GM12892 (cell line): ENCODE measurements at regions not wholly inside any gene's neighbourhood (a gene's known extent, or its start where the extent isn't known, plus 50 kb on each side); places are given as distances from the start of the nearest gene placed in this dataset.

ENCODE experiments used
- DNase-seq: peaks from one replicate; pipeline ENCODE4 v3.0.0; 2011; ENCODE audit not compliant: insufficient read length
- FAIRE-seq: peaks from 2 replicates; lab custom pipeline; 2011; peaks lifted over from hg19 to GRCh38; lab: Jason Lieb, UNC
- POLR2A ChIP-seq: IDR thresholded peaks from 2 replicates; pipeline ENCODE4 v1.6.1; 2011; ENCODE audit warnings: low read depth, low read length, control low read depth
- POLR2AphosphoS5 ChIP-seq: IDR thresholded peaks from 2 replicates; pipeline ENCODE4 v1.6.1; 2011; ENCODE audit warnings: low read depth, low read length, control low read depth
- TAF1 ChIP-seq: IDR thresholded peaks from 2 replicates; pipeline ENCODE4 v1.6.1; 2011; ENCODE audit warnings: low read depth, mild to moderate bottlenecking, control low read depth, low read length, borderline replicate concordance

- no peak for DNase-seq
- no peak for TF ChIP-seq POLR2A
- no peak for TF ChIP-seq POLR2AphosphoS5
- no peak for TF ChIP-seq TAF1
- FAIRE-seq: no peak
Observed at GRCh38 chr6:126148853-126149252, 162.5 kb downstream of the TRMT11 start.

GRCh38 chr6:126152372-126152745 is 166.0 kb downstream of the TRMT11 start:
- DNase-seq (no peak), FAIRE-seq (no peak)
- TF ChIP-seq TAF1 (no peak), POLR2A (no peak), POLR2AphosphoS5 (no peak)

- no peak for DNase-seq
- FAIRE-seq: peak; percentile 33
- TF ChIP-seq POLR2A (no peak), TAF1 (no peak), POLR2AphosphoS5 (no peak)
Observed at GRCh38 chr6:126153661-126154060, 167.3 kb downstream of the TRMT11 start.

- TF ChIP-seq POLR2A: no peak
- no peak for TF ChIP-seq TAF1
- no peak for TF ChIP-seq POLR2AphosphoS5
- no peak for DNase-seq
- no peak for FAIRE-seq
Observed at GRCh38 chr6:126156973-126157372, 170.6 kb downstream of the TRMT11 start.

GRCh38 chr6:126167726-126168125 is 172.2 kb upstream of the CENPW start:
- no peak for FAIRE-seq
- TF ChIP-seq TAF1 (no peak), POLR2AphosphoS5 (no peak), POLR2A (no peak)
- no peak for DNase-seq

- FAIRE-seq (no peak), DNase-seq (no peak)
- TF ChIP-seq POLR2A (no peak), POLR2AphosphoS5 (no peak), TAF1 (no peak)
Observed at GRCh38 chr6:126170433-126170832, 169.5 kb upstream of the CENPW start.

GRCh38 chr6:126170978-126171382 is 168.9 kb upstream of the CENPW start:
- peak; percentile 5 for FAIRE-seq
- no peak for DNase-seq
- no peak for TF ChIP-seq POLR2A
- no peak for TF ChIP-seq POLR2AphosphoS5
- no peak for TF ChIP-seq TAF1

- DNase-seq (no peak), FAIRE-seq (no peak)
- TF ChIP-seq POLR2AphosphoS5: no peak
- no peak for TF ChIP-seq POLR2A
- no peak for TF ChIP-seq TAF1
Observed at GRCh38 chr6:126172131-126172530, 167.8 kb upstream of the CENPW start.

GRCh38 chr6:126173265-126173664 is 166.7 kb upstream of the CENPW start:
- TF ChIP-seq POLR2A: no peak
- no peak for TF ChIP-seq TAF1
- no peak for TF ChIP-seq POLR2AphosphoS5
- DNase-seq (no peak), FAIRE-seq (no peak)

GRCh38 chr6:126174697-126175096 is 165.2 kb upstream of the CENPW start:
- FAIRE-seq: no peak
- no peak for DNase-seq
- TF ChIP-seq TAF1 (no peak), POLR2A (no peak), POLR2AphosphoS5 (no peak)

GRCh38 chr6:126175251-126175650 is 164.7 kb upstream of the CENPW start:
- TF ChIP-seq TAF1 (no peak), POLR2A (no peak), POLR2AphosphoS5 (no peak)
- no peak for FAIRE-seq
- no peak for DNase-seq

- no peak for DNase-seq
- no peak for TF ChIP-seq TAF1
- no peak for TF ChIP-seq POLR2A
- no peak for TF ChIP-seq POLR2AphosphoS5
- FAIRE-seq: no peak
Observed at GRCh38 chr6:126176282-126176681, 163.6 kb upstream of the CENPW start.

GRCh38 chr6:126180585-126180984 is 159.3 kb upstream of the CENPW start:
- DNase-seq: no peak
- FAIRE-seq: no peak
- TF ChIP-seq POLR2AphosphoS5: no peak
- TF ChIP-seq POLR2A: no peak
- no peak for TF ChIP-seq TAF1
